Stimulated activated CD8-positive, alpha-beta memory T cell treated with anti-CD3 and anti-CD28 coated beads, Interleukin-12 subunit alpha, Interleukin-12 subunit beta, amount 100 ng/mL, for 24 hours (primary cell): ENCODE measurements at regions not wholly inside any gene's neighbourhood (a gene's known extent, or its start where the extent isn't known, plus 50 kb on each side); places are given as distances from the start of the nearest gene placed in this dataset.

Source experiments
- DNase-seq: peaks from one replicate; pipeline ENCODE4 v3.0.0-alpha.2; 2020; ENCODE audit errors: extremely low read depth

GRCh38 chr18:78924301-78924700 lies 55.3 kb upstream of the SALL3 start:
- DNase-seq: no peak

- DNase-seq: no peak
Measured at GRCh38 chr18:78924786-78925540, 54.7 kb upstream of the SALL3 start.

- no peak for DNase-seq
Measured at GRCh38 chr18:78925557-78926242, 53.9 kb upstream of the SALL3 start.

- no peak for DNase-seq
Measured at GRCh38 chr18:78926243-78926615, 53.4 kb upstream of the SALL3 start.

GRCh38 chr18:78927156-78927555 lies 52.5 kb upstream of the SALL3 start:
- DNase-seq: no peak

- DNase-seq: no peak
Measured at GRCh38 chr18:78927616-78928015, 52.0 kb upstream of the SALL3 start.

- DNase-seq: no peak
Measured at GRCh38 chr18:78928076-78928475, 51.5 kb upstream of the SALL3 start.

- no peak for DNase-seq
Measured at GRCh38 chr18:78929516-78929915, 50.1 kb upstream of the SALL3 start.
